Thoracic aorta (tissue), 2 donors: ENCODE measurements at regions not wholly inside any gene's neighbourhood (a gene's known extent, or its start where the extent isn't known, plus 50 kb on each side); places are given as distances from the start of the nearest gene placed in this dataset.

Experiments
- ATAC-seq: fragments of 150-250 bp; one replicate; pipeline ENCODE4 v1.8.0; 2017; ENCODE audit warnings: low read depth; ENCODE audit not compliant: insufficient number of reproducible peaks, low FRiP score
- DNase-seq: peaks from one replicate; pipeline ENCODE4 v3.0.0-alpha.2; 2020; ENCODE audit warnings: low spot score
- H3K27ac ChIP-seq, 2 donors: fragments of 200-600 bp; sonication (generic); 1 replicate in 1 of 2; 2 replicates in 1 of 2; pipeline ENCODE4 v1.5.1; 2016; ENCODE audit warnings: mild to moderate bottlenecking in 2 of 2, moderate library complexity in 2 of 2
- H3K27me3 ChIP-seq: fragments of 200-600 bp; sonication (generic); replicated peaks from 2 replicates; pipeline ENCODE4 v1.6.0; 2016; ENCODE audit warnings: mild to moderate bottlenecking; ENCODE audit not compliant: insufficient read depth
- H3K36me3 ChIP-seq: fragments of 200-600 bp; sonication (generic); one replicate; pipeline ENCODE4 v1.5.1; 2016
- H3K4me1 ChIP-seq, 2 donors: fragments of 200-600 bp; sonication (generic); 1 replicate in 1 of 2; 2 replicates in 1 of 2; pipeline versions ENCODE4 v1.5.1 to v1.6.0; 2016; ENCODE audit warnings: low read depth in 2 of 2, mild to moderate bottlenecking in 1 of 2; ENCODE audit not compliant: control insufficient read depth in 1 of 2
- H3K4me3 ChIP-seq: fragments of 200-600 bp; sonication (generic); 2 replicates; pipeline ENCODE4 v1.5.1; 2016; ENCODE audit warnings: mild to moderate bottlenecking
- H3K9me3 ChIP-seq: fragments of 200-600 bp; sonication (generic); 2 replicates; pipeline ENCODE4 v1.5.1; 2016
- TF ChIP-seq, protein P1 (sequence below): fragments of 200-600 bp; sonication (generic); IDR thresholded peaks from one replicate; pipeline ENCODE4 v1.5.1; 2019; ENCODE audit warnings: antibody characterized with exemption

DNA sequence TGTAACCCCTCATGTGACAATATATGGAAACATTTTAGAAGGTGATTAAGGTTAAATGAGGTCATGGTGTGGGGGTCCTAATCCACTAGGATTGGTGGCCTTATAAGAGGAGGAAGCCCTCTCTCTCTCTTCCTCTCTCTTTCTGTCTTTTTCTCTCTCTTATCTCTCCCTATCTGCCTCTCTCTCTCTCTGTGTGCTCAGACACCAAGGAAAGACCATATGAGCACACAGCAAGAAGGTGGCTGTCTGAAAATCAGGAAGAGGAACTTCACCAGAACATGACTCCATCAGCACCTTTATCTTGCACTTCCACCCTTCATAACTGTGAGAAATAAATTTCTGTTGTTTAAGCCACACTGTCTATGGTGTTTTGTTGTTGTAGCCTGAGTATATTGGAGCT is 1472.2 kb downstream of the PCDH7 start:
- Histone ChIP-seq H3K9me3 (no peaks in the 10 kb centered on the region), H3K27me3 (no peaks in the 10 kb centered on the region), H3K4me1 (no peaks in the 10 kb centered on the region), H3K27ac (no peak overlapping the region), H3K36me3 (no peaks in the 10 kb centered on the region), H3K4me3 (no peak overlapping the region)
- no peak for DNase-seq
- ATAC-seq = no peak
- TF ChIP-seq, protein P1, sequence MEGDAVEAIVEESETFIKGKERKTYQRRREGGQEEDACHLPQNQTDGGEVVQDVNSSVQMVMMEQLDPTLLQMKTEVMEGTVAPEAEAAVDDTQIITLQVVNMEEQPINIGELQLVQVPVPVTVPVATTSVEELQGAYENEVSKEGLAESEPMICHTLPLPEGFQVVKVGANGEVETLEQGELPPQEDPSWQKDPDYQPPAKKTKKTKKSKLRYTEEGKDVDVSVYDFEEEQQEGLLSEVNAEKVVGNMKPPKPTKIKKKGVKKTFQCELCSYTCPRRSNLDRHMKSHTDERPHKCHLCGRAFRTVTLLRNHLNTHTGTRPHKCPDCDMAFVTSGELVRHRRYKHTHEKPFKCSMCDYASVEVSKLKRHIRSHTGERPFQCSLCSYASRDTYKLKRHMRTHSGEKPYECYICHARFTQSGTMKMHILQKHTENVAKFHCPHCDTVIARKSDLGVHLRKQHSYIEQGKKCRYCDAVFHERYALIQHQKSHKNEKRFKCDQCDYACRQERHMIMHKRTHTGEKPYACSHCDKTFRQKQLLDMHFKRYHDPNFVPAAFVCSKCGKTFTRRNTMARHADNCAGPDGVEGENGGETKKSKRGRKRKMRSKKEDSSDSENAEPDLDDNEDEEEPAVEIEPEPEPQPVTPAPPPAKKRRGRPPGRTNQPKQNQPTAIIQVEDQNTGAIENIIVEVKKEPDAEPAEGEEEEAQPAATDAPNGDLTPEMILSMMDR = no peak

DNA sequence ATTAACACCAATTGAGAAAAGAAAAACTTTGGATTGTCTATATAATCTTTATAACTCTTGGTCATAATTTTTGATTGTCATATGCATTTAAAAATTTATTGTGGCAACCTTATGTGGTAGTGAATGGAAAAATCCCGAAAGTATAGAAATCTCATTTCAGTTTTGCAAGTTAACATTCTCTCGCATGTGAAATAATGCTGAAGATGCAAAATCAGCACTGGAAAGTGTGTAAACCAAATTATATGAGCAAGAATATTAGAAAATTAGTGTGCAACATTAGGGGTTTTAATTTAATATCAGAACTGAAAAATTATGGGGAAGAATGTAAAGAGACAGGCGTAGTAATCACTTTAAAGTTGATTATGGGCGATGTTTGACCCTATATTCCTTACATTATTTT is 1472.8 kb downstream of the PCDH7 start:
- no peaks in the 10 kb centered on the region for H3K27me3 ChIP-seq
- ATAC-seq (no peak), DNase-seq (no peak)
- H3K4me3 ChIP-seq = no peak overlapping the region
- no peak overlapping the region for H3K27ac ChIP-seq
- no peaks in the 10 kb centered on the region for H3K4me1 ChIP-seq
- no peaks in the 10 kb centered on the region for H3K9me3 ChIP-seq
- H3K36me3 ChIP-seq = no peaks in the 10 kb centered on the region
- TF ChIP-seq, protein P1 = no peak

DNA sequence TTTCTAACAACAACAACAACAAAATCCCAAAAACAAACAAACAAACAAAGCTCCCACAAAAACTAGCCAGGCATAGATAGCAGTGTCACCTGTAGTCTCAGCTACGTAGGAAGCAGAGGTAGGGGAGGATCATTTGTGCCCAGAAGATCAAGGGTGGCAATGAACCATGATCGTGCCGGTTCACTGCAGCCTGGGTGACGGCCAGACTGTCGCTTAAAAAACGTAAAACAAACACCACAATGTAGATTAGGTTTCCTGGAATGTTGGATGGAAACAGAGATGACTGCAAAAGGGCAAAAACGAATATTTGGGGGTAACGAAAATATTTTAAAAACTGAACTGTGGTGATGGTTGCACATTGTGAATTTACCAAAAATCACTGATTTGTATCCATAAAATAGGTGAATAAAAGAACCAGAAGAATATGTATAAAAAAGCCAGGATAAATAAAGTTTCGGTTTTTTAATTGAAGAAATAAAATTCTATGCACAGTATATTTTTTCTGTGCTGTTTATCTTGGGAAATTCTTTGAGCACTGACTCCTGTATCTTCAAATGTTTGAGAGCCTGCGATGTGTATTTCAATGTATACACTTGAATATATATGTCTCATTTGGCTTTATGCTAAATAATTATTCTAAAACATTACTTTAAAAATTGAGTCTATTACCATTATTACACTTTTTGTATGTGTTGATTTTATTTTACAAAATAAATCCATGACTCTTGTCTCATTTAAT is 1477.0 kb downstream of the PCDH7 start:
- no peak for ATAC-seq
- Histone ChIP-seq H3K9me3 (no peaks in the 10 kb centered on the region), H3K36me3 (no peaks in the 10 kb centered on the region), H3K27me3 (no peaks in the 10 kb centered on the region), H3K27ac (no peak overlapping the region), H3K4me3 (no peak overlapping the region), H3K4me1 (no peaks in the 10 kb centered on the region)
- DNase-seq = no peak
- TF ChIP-seq, protein P1 = no peak

DNA sequence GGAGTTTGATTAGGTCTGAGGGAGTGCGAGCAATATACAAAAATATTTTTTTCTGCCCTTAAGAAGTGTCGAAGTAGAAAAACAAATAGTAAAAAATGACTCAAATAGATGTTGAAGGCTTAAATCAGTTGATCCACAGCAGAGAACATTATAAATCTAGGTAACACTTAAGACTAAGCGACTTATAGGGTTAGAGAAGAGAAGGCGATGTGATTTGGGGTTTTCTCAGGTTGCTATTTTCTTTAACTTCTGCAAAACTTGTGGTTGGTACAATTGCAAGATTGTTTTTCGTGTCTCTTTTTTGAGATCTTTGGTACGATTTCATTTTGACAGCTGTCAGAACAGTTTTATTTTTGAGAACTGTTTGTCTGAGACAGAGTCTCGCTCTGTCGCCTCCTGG is 1479.5 kb downstream of the PCDH7 start:
- Histone ChIP-seq H3K36me3 (no peaks in the 10 kb centered on the region), H3K4me3 (no peak overlapping the region), H3K4me1 (no peaks in the 10 kb centered on the region), H3K27me3 (no peaks in the 10 kb centered on the region), H3K27ac (no peak overlapping the region), H3K9me3 (no peaks in the 10 kb centered on the region)
- TF ChIP-seq, protein P1 = no peak
- DNase-seq (no peak), ATAC-seq (no peak)

DNA sequence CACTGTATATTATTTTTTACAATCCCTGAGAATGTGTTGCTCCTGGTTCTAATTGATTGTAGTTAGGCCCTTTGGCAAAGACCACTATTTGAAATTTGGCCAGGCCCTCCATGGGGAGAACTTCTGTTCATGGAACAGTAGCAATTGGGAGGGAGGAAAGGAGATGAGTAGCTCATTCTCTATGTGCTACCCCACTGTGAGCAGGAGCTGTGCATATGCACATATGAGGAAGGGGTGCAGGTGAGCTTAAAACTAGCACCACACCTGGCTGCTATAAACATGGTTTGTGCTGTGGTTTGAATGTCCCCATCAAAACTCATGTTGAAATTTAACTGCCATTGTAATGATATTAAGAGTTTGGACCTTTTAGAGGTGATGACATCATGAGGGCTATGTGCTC is 1483.2 kb downstream of the PCDH7 start:
- Histone ChIP-seq H3K27me3 (no peaks in the 10 kb centered on the region), H3K27ac (no peak overlapping the region), H3K4me3 (no peak overlapping the region), H3K9me3 (no peaks in the 10 kb centered on the region), H3K36me3 (no peaks in the 10 kb centered on the region), H3K4me1 (no peaks in the 10 kb centered on the region)
- TF ChIP-seq, protein P1 = no peak
- ATAC-seq (no peak), DNase-seq (no peak)
